NCI-H1092 treated with DMSO at 0.1 percent for 48 hours (cell line): ENCODE measurements at regions not wholly inside any gene's neighbourhood (a gene's known extent, or its start where the extent isn't known, plus 50 kb on each side); places are given as distances from the start of the nearest gene placed in this dataset.

Experiments
- DNase-seq: peaks from one replicate; lab custom pipeline; 2025; lab: John Stamatoyannopoulos, UW

DNA sequence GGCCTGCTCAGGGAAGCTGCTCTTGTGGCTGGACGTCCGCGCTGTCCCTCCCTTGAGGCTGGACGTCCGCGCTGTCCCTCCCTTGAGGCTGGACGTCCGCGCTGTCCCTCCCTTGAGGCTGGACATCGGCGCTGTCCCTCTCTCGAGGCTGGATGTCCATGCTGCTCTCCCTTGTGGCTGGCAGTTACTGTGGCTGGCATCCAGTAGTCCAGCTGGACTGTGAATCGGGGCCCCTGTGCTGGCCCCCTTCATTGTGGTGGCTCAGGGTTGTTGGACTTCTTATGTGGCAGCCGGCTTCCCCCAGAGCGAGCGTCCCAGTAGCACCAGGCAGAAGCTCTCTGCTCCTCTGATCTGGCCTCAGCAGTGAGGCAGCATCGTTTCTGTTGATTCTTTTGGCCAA, 141.5 kb downstream of the IRF8 start:
- no peak for DNase-seq

DNA sequence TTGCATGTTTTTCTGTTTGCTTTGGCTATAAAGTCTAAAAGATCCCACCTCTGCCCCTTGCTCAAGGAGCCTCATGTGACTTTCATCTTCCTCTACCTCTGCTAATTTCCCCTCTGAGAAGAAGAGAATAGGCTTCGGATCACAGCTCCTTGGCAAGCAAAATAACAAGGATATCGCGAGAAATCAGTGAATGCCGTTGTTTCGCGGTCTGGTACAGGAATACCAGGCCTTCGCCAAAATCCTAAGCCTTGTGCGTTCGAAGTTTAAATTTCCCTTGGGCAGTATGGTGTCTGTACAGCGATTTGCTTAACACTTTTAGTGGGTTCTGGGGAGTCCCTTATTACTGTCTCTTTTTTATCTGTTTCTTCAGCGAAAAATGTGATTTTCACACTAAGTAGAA, 142.3 kb downstream of the IRF8 start:
- DNase-seq = no peak

GRCh38 chr16:86041807-86042206, 142.8 kb downstream of the IRF8 start:
- no peak for DNase-seq

DNA sequence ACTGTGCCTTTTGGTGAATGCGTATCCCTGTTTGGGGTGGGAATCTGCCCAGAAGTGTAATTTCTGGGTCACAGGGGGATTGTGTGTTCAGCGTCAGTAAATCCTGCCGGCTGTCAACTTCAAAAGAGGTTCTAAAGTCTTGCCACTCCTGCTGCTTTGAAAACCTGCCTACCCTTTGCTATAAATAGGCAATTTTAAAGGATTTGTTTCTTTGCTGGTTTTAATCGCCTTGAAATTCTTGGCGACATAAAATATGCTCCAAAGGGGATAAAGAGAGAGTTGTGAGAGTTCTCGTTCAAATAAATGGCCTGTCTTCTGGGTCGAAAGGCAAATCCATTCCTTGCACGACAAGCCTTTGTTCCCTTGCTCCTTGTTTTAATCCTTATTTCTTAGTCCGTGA, 143.4 kb downstream of the IRF8 start:
- no peak for DNase-seq

GRCh38 chr16:86042996-86043725, 144.2 kb downstream of the IRF8 start:
- DNase-seq = no peak

GRCh38 chr16:86044241-86044671, 145.3 kb downstream of the IRF8 start:
- no peak for DNase-seq

DNA sequence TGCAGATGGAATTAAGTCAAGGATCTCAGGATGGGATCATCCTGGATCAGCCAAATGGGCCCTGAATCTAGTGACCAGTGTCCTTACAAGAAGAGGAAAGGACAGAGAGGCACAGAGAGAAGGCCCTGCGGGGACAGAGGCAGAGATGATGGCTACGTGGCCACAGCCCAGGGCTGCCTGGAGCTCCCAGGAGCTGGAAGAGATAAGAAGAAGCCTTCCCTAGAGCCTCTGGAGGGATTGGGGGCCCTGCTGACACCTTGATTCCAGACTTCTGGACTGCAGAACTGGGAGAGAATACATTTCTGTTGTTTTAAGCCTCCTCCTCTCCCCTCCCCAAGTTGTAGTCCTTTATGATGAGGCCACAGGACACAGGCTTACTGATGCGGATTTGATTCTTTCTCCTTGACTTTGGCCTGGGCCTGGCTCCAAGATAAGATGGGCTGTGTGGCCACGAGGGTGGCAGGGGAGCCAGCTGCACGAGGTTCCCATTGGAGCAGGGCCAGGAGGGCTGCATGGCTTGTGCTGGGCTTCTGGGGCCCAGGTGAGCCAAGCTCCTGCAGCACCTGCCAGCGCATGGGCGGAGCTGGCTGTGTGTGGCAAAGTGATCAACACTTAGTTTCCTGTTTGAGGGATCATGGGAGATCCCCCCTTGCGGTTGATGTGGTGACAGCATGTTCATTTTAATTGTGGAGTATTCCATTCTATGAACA, 146.1 kb downstream of the IRF8 start:
- DNase-seq = no peak

DNA sequence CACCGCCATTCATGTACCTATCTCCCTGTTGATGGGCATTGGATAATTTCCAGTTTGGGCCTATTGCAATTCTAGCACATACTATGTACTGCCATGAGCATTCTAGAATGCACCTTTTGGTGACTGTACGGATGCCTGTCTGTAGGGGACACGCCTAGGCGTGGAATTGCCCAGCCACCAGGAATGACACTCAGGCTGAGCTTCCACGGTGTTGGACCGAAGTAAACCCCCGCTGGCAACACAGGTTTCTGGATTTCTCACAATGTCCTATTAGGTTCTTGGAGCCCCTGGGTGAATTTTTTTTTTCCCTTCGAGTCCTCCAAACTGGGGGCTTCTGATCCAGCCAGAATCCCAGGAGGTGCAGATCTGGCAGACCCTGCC, 146.6 kb downstream of the IRF8 start:
- DNase-seq = no peak

GRCh38 chr16:86046026-86046425, 147.1 kb downstream of the IRF8 start:
- DNase-seq = no peak

- no peak for DNase-seq
These were observed 147.8 kb downstream of the IRF8 start for GRCh38 chr16:86046667-86047270.

GRCh38 chr16:86048221-86048620, 149.3 kb downstream of the IRF8 start:
- DNase-seq = no peak

DNA sequence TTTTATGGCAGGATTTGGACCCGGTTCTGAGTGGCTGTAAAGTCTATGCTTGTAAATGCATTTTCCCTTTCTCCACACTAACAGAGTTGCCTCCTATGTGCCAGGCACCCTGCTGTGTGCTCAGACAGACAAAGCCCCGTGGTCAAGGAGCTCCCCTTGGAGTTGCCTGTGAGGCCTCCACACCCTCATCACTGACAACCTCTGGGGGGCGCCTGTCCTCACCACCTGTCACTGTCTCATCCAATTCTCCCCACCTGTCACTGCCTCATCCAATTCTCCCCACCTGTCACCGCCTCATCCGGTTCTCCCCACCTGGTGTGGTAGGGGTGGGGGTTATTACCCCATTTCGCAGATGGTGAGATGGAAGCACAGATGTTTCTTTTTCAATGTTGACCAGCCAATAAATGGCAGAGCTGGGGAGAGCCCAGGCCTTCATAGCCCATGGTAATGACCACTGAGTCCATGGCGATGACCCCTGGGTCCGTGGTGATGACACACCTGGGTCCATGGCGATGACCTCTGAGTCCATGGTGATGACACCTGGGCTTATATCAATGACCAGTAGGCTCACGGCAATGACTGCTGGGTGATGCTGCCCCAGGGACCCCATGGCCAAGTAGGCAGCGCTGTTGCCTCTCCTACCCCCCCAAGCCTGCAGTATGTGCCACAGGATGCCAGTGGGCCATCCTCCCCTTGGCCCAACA, 150.1 kb downstream of the IRF8 start:
- DNase-seq = no peak

- DNase-seq = no peak
These were observed 150.7 kb downstream of the IRF8 start for GRCh38 chr16:86049641-86050040.

- no peak for DNase-seq
These were observed 151.1 kb downstream of the IRF8 start for GRCh38 chr16:86050111-86050510.

DNA sequence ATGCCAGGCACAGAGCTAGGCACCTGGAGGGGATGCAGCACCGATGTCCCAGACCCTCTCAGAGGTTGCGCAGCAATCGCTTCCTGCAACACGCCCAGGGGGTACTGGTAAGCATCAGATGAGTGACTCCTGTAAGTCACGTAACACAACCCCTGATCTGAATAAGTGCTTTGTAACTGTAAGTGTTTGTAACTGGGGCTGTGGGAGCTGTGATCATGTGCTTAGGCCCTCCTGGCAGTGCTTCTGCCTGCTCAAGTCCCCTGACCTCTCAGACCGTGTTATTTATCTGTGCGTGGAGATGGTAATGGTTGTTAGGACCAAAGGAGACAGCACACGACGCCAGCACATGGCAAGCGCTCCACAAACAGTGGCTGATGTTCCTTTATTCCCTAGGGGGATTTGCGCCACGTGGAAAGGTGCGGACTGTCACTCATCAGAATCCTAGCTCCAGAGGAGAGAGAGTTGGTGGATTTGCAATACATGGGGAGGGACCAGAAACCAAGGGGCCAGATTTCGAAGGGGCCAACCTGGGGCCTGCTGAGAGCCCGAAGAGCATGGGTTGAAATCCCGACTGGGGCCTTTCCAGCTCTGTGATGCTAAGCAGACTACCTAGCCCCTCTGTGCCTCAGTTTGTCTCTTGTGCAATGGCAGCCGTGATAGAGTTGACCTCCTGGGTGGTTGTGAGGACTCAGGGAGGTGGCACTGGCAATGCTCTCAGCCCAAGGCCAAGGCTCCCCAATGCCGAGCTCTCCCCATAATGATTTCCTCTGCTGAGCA, 151.8 kb downstream of the IRF8 start:
- no peak for DNase-seq

- no peak for DNase-seq
These were observed 152.6 kb downstream of the IRF8 start for GRCh38 chr16:86051368-86052114.

- no peak for DNase-seq
These were observed 153.2 kb downstream of the IRF8 start for GRCh38 chr16:86052115-86052670.

DNA sequence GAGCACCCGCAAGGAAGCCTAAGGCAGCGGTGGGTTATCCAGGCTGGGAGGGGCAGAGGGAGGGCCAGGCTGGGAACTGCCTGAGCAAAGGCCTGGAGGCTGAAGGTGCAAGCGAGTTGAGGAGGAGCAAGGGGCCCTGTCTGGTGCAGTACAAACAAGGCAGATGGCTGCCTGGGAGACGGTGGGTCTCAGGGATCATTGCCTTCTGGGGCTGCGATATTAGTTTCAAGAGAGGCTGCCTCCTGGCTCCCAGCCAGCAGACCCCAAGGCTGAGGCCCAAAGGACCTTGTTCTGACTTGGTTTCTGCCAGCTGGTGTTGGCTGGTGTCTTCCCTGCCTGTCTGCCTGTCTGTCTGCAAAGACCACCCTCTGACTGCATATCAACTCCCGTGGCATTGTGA, 154.0 kb downstream of the IRF8 start:
- no peak for DNase-seq

DNA sequence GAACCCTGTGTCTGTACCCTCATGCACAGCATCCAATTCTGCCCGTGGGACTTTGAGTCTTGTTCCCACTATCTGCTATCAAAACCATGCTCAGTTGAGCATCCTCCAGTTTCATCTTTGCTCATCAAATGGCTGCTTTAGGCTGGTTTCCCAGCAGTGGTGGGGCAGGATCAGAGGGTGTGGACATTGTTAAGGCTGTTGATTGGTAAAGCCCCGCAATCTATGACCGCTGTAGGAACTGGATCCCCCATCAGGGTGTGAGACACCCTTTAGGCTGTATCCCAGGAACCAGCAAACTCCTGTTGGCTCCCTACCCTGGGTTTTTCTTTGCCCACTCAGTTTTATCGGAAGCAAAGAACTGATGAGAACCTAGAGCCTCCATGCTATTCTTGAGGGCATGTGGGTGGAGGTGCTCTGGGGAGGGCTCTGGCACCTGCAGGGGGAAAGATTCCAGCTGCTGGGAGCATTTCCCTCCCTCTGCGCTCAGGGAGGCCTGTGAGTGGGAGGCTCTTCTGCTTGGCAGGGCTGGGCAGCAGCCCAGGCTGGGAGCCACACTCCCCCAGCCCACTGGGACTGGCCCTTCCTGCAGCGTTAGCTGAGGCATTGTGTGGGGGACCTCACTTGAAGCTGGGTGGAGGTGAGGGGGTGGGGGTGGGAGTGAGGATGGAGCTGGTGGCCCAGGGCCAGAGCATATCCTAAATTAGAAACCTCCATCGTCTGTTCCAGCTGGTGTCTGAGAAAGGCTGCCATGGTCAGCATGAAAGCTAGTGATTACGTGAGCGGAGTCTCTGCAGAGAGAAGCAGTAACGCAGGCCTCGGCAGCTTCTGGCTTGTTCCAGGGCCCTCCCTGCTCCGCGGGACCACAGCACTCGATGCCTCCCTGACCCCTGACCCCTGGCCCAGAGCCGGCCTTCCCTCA, 160.6 kb downstream of the IRF8 start:
- no peak for DNase-seq
